Suprapubic skin (tissue), 4 donors: ENCODE measurements at regions not wholly inside any gene's neighbourhood (a gene's known extent, or its start where the extent isn't known, plus 50 kb on each side); places are given as distances from the start of the nearest gene placed in this dataset.
"Not testable (repeated sequence)": the region's sequence is repeated elsewhere in the genome, so short reads cannot be mapped to it uniquely, and the experiment has no call there.

Source experiments
- DNase-seq, 2 donors: peaks; one replicate each; pipeline ENCODE4 v3.0.0-alpha.2; 2019; ENCODE audit warnings: low spot score in 2 of 2
- H3K27ac ChIP-seq: fragments of 200-600 bp; sonication (generic); one replicate; pipeline ENCODE4 v1.5.1; 2019
- H3K27me3 ChIP-seq: fragments of 200-600 bp; sonication (generic); one replicate; pipeline ENCODE4 v1.5.1; 2019
- H3K36me3 ChIP-seq: fragments of 200-600 bp; sonication (generic); one replicate; pipeline ENCODE4 v1.5.1; 2019
- H3K4me1 ChIP-seq: fragments of 200-600 bp; sonication (generic); one replicate; pipeline ENCODE4 v1.5.1; 2019
- H3K4me3 ChIP-seq: fragments of 200-600 bp; sonication (generic); one replicate; pipeline ENCODE4 v1.5.1; 2019; ENCODE audit warnings: mild to moderate bottlenecking
- H3K9me3 ChIP-seq: fragments of 200-600 bp; sonication (generic); one replicate; pipeline ENCODE4 v1.5.1; 2019
- EP300 ChIP-seq: sonication (generic); formaldehyde crosslinking; IDR thresholded peaks from one replicate; pipeline ENCODE4 v1.6.1; 2017; ENCODE audit warnings: antibody characterized with exemption
- POLR2A ChIP-seq, 2 donors: fragments of 450-650 bp; IDR thresholded peaks; one replicate each; pipeline ENCODE4 v1.6.1; 2017; ENCODE audit warnings: antibody characterized with exemption in 2 of 2, mild to moderate bottlenecking in 2 of 2, moderate library complexity in 2 of 2
- POLR2AphosphoS5 ChIP-seq, 3 donors: sonication (generic); formaldehyde crosslinking; IDR thresholded peaks; one replicate each; pipeline ENCODE4 v1.6.1; 2017; ENCODE audit warnings: antibody characterized with exemption in 3 of 3
- WGBS: methylation state at CpG from one replicate; pipeline ENCODE4 v1.1.5; 2018; 5-methylcytosine and 5-hydroxymethylcytosine counted together
- TF ChIP-seq, protein P1 (sequence below), 2 donors: fragments of 200-600 bp in 1 of 2; fragments of 450-650 bp in 1 of 2; sonication (generic) in 1 of 2; IDR thresholded peaks; one replicate each; pipeline ENCODE4 v1.5.1; 2016 to 2019; ENCODE audit warnings: antibody characterized with exemption in 2 of 2, mild to moderate bottlenecking in 1 of 2, moderate library complexity in 1 of 2

DNA sequence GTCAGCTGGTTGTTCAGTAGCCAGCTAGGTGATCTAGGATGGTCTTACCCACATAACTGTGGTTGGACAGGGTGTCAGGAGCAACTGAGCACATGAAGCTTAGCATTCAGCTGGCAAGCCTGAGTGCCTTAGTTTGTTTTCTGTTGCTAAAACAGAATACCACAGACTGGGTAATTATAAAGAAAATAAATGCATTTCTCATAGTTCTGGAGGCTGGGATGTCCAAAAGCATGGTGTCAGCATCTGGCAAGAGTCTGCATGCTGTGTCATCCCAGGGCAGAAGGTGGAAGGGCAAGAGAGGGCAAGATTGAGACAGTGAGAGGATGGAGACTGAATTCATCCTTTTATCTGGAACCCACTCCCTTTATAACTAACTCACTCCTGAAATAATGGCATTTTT, 921.5 kb downstream of the TLE4 start:
- Histone ChIP-seq H3K4me3 (no peak overlapping the region), H3K36me3 (no peaks in the 10 kb centered on the region), H3K27me3 (no peaks in the 10 kb centered on the region), H3K4me1 (no peaks in the 10 kb centered on the region), H3K27ac (no peak overlapping the region), H3K9me3 (no peaks in the 10 kb centered on the region)
- TF ChIP-seq, protein P1, sequence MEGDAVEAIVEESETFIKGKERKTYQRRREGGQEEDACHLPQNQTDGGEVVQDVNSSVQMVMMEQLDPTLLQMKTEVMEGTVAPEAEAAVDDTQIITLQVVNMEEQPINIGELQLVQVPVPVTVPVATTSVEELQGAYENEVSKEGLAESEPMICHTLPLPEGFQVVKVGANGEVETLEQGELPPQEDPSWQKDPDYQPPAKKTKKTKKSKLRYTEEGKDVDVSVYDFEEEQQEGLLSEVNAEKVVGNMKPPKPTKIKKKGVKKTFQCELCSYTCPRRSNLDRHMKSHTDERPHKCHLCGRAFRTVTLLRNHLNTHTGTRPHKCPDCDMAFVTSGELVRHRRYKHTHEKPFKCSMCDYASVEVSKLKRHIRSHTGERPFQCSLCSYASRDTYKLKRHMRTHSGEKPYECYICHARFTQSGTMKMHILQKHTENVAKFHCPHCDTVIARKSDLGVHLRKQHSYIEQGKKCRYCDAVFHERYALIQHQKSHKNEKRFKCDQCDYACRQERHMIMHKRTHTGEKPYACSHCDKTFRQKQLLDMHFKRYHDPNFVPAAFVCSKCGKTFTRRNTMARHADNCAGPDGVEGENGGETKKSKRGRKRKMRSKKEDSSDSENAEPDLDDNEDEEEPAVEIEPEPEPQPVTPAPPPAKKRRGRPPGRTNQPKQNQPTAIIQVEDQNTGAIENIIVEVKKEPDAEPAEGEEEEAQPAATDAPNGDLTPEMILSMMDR (IDR thresholded peaks at IDR 0.05) = no peak
- TF ChIP-seq EP300 (no peak), POLR2A (IDR thresholded peaks at IDR 0.05) (no peak), POLR2AphosphoS5 (IDR thresholded peaks at IDR 0.05) (no peak)
- no peak for DNase-seq

DNA sequence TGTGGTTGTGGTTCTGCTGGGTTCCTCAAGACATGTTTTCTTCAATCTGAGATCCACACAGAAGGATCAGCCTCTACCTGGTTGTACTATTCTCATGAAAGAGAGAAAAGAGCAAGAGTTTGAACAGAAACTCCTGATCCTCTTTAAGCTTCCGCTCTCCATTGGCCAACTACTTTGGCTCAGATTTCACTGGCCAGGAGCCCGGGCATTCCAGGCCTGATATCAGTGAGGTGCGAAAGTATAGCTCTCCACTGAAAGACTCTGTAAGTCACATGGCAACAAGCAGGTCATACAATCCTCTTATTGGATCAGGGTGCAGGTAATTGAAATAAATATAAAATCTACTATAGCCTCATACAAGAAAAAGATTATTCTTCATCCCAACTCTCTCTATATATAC, 920.5 kb downstream of the TLE4 start:
- WGBS = 75% methylated on average over 3 of the region's 3 CpGs
- no peak overlapping the region for H3K4me3 ChIP-seq
- no peak for DNase-seq
- no peak overlapping the region for H3K27ac ChIP-seq
- no peaks in the 10 kb centered on the region for H3K36me3 ChIP-seq
- no peaks in the 10 kb centered on the region for H3K4me1 ChIP-seq
- TF ChIP-seq, protein P1 (IDR thresholded peaks at IDR 0.05) = no peak
- no peak for TF ChIP-seq POLR2AphosphoS5 (IDR thresholded peaks at IDR 0.05)
- no peak for TF ChIP-seq POLR2A (IDR thresholded peaks at IDR 0.05)
- no peak for TF ChIP-seq EP300
- no peaks in the 10 kb centered on the region for H3K27me3 ChIP-seq
- H3K9me3 ChIP-seq = no peaks in the 10 kb centered on the region

DNA sequence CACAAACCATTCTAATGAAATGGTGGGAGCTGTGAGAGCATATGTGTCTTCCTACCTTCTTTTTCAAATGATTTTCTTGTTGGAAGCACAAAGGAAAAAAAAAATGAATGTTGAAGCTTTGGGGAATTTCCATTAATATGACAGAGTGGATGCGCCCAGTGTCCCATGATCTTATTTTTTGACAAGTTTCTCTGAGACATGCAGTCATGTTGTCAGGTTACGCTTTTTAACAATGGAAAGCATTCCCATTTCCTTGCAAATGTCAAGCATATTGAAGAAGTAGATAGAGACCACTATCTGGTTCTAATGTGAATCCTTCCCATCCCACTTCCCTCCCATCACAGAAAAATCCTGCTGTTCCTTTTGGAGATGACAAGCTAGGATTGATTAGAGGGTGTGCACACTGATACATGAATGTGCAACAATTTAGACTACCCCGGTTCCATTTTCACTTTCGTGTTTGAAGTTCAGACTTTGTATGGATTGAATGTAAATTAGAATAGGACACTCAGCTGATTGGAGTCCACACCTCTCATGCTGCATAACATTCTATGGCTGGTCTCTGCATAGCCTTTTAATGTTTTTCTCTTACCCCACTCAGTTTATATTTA, 919.4 kb downstream of the TLE4 start:
- no peaks in the 10 kb centered on the region for H3K27me3 ChIP-seq
- no peak overlapping the region for H3K4me3 ChIP-seq
- 80% methylated on average over 4 of the region's 4 CpGs for WGBS
- no peaks in the 10 kb centered on the region for H3K36me3 ChIP-seq
- no peak overlapping the region for H3K27ac ChIP-seq
- H3K9me3 ChIP-seq = no peaks in the 10 kb centered on the region
- TF ChIP-seq POLR2AphosphoS5 (IDR thresholded peaks at IDR 0.05) (no peak), POLR2A (IDR thresholded peaks at IDR 0.05) (no peak), EP300 (no peak)
- TF ChIP-seq, protein P1 (IDR thresholded peaks at IDR 0.05) = no peak
- no peak for DNase-seq
- H3K4me1 ChIP-seq = no peaks in the 10 kb centered on the region

DNA sequence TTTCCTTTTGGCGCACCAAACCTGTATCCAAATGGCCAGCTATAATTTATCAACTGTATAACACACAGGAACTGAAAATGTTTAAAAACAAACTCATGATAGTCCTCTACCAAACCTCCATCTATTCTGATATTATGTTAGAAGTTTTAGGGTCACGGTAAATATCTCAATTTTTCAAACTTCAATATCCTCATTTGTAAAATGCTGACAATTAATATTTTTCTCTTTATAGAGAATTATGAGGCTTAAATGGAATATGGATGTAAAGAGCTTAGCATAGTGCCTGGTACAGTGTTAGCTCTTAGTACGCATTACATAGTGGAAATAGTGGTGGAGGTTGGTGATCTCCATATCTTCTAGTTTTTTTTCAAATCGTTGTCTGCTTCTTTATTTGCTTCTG, 917.6 kb downstream of the TLE4 start:
- DNase-seq = no peak
- 93% methylated on average over 4 of the region's 4 CpGs for WGBS
- Histone ChIP-seq H3K27me3 (no peaks in the 10 kb centered on the region), H3K4me3 (no peak overlapping the region), H3K9me3 (no peaks in the 10 kb centered on the region), H3K36me3 (no peaks in the 10 kb centered on the region), H3K4me1 (no peaks in the 10 kb centered on the region), H3K27ac (no peak overlapping the region)
- no peak for TF ChIP-seq POLR2A (IDR thresholded peaks at IDR 0.05)
- TF ChIP-seq EP300 = no peak
- no peak for TF ChIP-seq POLR2AphosphoS5 (IDR thresholded peaks at IDR 0.05)
- TF ChIP-seq, protein P1 (IDR thresholded peaks at IDR 0.05) = no peak

DNA sequence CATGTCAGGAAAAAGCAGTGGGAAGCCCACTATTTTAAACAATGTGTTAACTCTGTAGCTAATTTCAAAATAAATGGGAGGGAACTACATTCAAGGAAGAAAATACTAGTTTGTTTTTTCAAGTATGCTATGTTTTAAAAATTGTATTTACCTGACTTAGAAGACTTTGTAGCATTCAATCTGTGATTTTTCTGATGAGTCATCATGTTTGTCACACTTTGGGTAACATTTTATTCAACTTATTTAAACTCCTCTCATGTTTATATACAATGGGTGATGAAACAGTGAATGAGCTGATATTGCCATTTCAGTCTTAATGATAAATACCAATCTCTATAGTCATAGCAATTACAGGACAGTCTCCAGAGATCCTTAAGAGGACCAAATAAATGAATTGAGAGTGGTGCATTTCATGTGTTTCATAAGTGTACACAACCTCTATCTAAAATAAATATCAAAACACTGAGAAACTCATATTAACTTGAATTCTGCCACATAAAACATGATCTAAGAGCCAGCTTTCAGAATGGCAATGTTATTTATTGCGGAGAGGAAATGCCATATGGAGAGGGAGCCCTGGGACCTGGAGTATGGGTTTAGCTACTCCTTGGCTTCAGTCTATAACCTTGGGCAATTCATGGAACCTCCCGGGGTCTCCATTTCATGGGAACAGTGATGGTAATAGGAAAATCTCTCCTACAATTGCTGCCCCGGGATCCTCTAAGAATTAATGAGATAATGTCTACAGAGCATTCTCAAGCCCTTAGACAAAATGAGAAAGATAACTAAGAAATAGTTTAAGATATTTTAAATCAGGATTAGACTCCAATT, 913.9 kb downstream of the TLE4 start:
- no peaks in the 10 kb centered on the region for H3K4me1 ChIP-seq
- H3K27ac ChIP-seq = no peak overlapping the region
- peaks cover 10% of the 10 kb centered on the region for H3K9me3 ChIP-seq
- WGBS = 89% methylated on average over 3 of the region's 3 CpGs
- no peaks in the 10 kb centered on the region for H3K27me3 ChIP-seq
- H3K36me3 ChIP-seq = no peaks in the 10 kb centered on the region
- DNase-seq = no peak
- no peak overlapping the region for H3K4me3 ChIP-seq
- no peak for TF ChIP-seq EP300
- TF ChIP-seq POLR2AphosphoS5 (IDR thresholded peaks at IDR 0.05) = no peak
- TF ChIP-seq, protein P1 (IDR thresholded peaks at IDR 0.05) = no peak
- no peak for TF ChIP-seq POLR2A (IDR thresholded peaks at IDR 0.05)

DNA sequence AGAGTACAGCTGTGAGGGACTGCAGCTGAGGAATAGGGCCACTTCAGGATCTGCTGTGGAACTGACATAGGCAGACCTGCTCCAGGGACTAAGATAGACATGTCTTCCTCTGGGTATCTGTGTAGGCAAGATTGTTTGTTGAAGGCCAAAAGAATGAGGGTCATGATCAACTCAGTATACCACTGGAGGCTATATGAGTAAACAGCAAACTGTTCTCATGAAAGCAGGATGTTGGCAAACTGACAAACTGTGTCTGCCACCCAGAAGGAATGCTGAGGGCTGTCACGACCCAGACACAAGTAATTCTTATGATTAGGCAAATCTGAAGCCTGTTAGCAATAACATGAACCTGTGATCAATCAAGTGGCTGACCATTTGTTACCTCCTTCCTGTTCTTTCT, 910.5 kb downstream of the TLE4 start:
- not testable (repeated sequence) for DNase-seq, H3K27me3 ChIP-seq, H3K4me3 ChIP-seq, H3K36me3 ChIP-seq, H3K27ac ChIP-seq, H3K4me1 ChIP-seq
- 26% methylated on average over 1 of the region's 1 CpG for WGBS
- H3K9me3 ChIP-seq = peaks cover 10% of the 10 kb centered on the region
